ENCODE measurements at regions not wholly inside any gene's neighbourhood (a gene's known extent, or its start where the extent isn't known, plus 50 kb on each side); places are given as distances from the start of the nearest gene placed in this dataset.

DNA sequence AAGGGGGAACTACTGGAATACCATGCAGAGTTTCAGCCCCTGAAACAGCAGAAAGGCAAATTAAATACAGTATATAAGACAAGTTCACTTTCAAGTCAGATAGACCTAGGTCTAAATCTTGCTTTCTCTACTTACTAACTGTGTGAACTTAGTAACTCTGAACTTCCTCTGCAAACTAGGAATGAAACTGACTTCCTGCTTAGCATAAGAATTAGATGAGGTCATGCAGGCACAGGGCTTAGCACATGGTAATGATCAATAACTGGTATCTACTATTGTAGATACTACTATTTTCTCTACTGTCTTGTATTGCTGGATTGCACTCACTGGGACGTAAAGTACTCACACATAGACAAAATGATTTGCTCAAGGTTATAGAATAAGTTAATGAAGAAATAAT, 51.5 kb upstream of the MTNR1B start (continued):
- TF ChIP-seq POLR2A (IDR thresholded peaks at IDR 0.05; ENCODE audit: low read length) (no peak), ESRRA (IDR thresholded peaks at IDR 0.05; ENCODE audit: borderline replicate concordance, low read length) (no peak), JUN (IDR thresholded peaks at IDR 0.05) (no peak), POLR2AphosphoS2 (conservative IDR thresholded peaks at IDR 0.05; ENCODE audit: low read length) (no peak)

DNA sequence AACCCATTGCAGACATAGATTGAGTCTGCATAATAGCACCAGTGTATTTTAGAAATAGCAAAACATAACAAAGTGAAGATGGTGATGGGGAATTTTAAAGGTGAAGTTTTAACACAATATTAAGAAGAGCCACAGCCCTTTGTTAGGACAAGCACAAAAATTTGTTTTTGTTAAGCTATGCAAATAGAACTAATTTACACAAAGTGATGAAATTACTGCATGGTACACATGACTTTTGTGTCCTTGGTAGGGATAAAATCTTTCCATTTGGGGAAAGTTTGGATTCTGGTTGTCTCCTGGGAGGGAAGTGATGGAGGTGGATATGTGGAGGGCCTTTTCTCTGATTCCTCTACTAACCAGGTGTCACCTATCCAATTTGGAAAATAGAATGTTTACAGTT, 50.4 kb upstream of the MTNR1B start:
- no peak for ATAC-seq
- no peak for FAIRE-seq
- Histone ChIP-seq H3K4me3 (no peak overlapping the region), H3K9me3 (no peaks in the 10 kb centered on the region), H3K27ac (no peak overlapping the region), H3K4me1 (no peaks in the 10 kb centered on the region), H3K4me2 (no peak overlapping the region)
- ChIA-PET CTCF (no interaction called here), POLR2A (no interaction called here)
- no peak for DNase-seq (ENCODE audit: low read depth in 1 of 2, low spot score in 1 of 2)
- TF ChIP-seq ZNF302 (CRISPR knock-in tag; IDR thresholded peaks at IDR 0.05): no peak
- no peak for TF ChIP-seq SREBF2 (IDR thresholded peaks at IDR 0.05)
- TF ChIP-seq, protein P1, sequence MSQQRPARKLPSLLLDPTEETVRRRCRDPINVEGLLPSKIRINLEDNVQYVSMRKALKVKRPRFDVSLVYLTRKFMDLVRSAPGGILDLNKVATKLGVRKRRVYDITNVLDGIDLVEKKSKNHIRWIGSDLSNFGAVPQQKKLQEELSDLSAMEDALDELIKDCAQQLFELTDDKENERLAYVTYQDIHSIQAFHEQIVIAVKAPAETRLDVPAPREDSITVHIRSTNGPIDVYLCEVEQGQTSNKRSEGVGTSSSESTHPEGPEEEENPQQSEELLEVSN (IDR thresholded peaks at IDR 0.05; ENCODE audit: borderline replicate concordance, low read depth): no peak
